Coronary artery (tissue), 2 donors: ENCODE measurements at regions not wholly inside any gene's neighbourhood (a gene's known extent, or its start where the extent isn't known, plus 50 kb on each side); places are given as distances from the start of the nearest gene placed in this dataset.
"Not testable (repeated sequence)": the region's sequence is repeated elsewhere in the genome, so short reads cannot be mapped to it uniquely, and the experiment has no call there.

Experiments used
- DNase-seq: peaks from one replicate; pipeline ENCODE4 v3.0.0-alpha.2; 2017; ENCODE audit warnings: low spot score
- H3K27ac ChIP-seq, 2 donors: fragments of 200-600 bp; sonication (generic); one replicate each; pipeline ENCODE4 v1.5.1; 2016 to 2019
- H3K4me3 ChIP-seq: fragments of 200-600 bp; sonication (generic); 2 replicates; pipeline ENCODE4 v1.5.1; 2016; ENCODE audit warnings: mild to moderate bottlenecking, moderate library complexity
- CTCF ChIP-seq: fragments of 200-600 bp; sonication (generic); IDR thresholded peaks from one replicate; pipeline ENCODE4 v1.5.1; 2019; ENCODE audit warnings: antibody characterized with exemption

GRCh38 chr4:118587116-118587831, 97.9 kb upstream of the METTL14 start:
- no peak for DNase-seq
- no peak for TF ChIP-seq CTCF
- Histone ChIP-seq H3K27ac (no peak overlapping the region), H3K4me3 (no peak overlapping the region)

- no peak for TF ChIP-seq CTCF
- Histone ChIP-seq H3K4me3 (no peak overlapping the region), H3K27ac (no peak overlapping the region)
- no peak for DNase-seq
Measured at GRCh38 chr4:118587946-118588345, 97.2 kb upstream of the METTL14 start.

- no peak overlapping the region for H3K4me3 ChIP-seq
- no peak for TF ChIP-seq CTCF
Measured at GRCh38 chr4:118589471-118590055, 95.6 kb upstream of the METTL14 start.

GRCh38 chr4:118591339-118592046, 93.7 kb upstream of the METTL14 start:
- H3K4me3 ChIP-seq, result peak overlapping the region; percentile 75
- peak; percentile 95 for DNase-seq
- peak overlapping the region; percentile 82 to 87 for H3K27ac ChIP-seq

More at GRCh38 chr4:118589471-118590055, 95.6 kb upstream of the METTL14 start:
- H3K27ac ChIP-seq, result no peak overlapping the region
- DNase-seq, result no peak

- H3K4me3 ChIP-seq, result peak overlapping the region; percentile 75
- H3K27ac ChIP-seq, result peak overlapping the region; percentile 82 to 87
- DNase-seq, result not testable (repeated sequence)
Measured at GRCh38 chr4:118592289-118592688, 92.9 kb upstream of the METTL14 start.

GRCh38 chr4:118595883-118596282, 89.3 kb upstream of the METTL14 start:
- not testable (repeated sequence) for H3K27ac ChIP-seq, DNase-seq, H3K4me3 ChIP-seq

GRCh38 chr4:118625097-118625496, 60.1 kb upstream of the METTL14 start:
- not testable (repeated sequence) for DNase-seq, H3K4me3 ChIP-seq, H3K27ac ChIP-seq

GRCh38 chr4:118629697-118630096, 55.5 kb upstream of the METTL14 start:
- not testable (repeated sequence) for H3K27ac ChIP-seq, DNase-seq, H3K4me3 ChIP-seq

- not testable (repeated sequence) for H3K27ac ChIP-seq, DNase-seq, H3K4me3 ChIP-seq
Measured at GRCh38 chr4:118630897-118631296, 54.3 kb upstream of the METTL14 start.

- H3K27ac ChIP-seq, DNase-seq, H3K4me3 ChIP-seq: not testable (repeated sequence)
Measured at GRCh38 chr4:118631321-118632050, 53.7 kb upstream of the METTL14 start.

GRCh38 chr4:118633476-118633875, 51.7 kb upstream of the METTL14 start:
- not testable (repeated sequence) for H3K27ac ChIP-seq, DNase-seq, H3K4me3 ChIP-seq

GRCh38 chr4:118634126-118634875, 50.9 kb upstream of the METTL14 start:
- H3K27ac ChIP-seq, H3K4me3 ChIP-seq, DNase-seq: not testable (repeated sequence)
